ENCODE measurements at regions not wholly inside any gene's neighbourhood (a gene's known extent, or its start where the extent isn't known, plus 50 kb on each side); places are given as distances from the start of the nearest gene placed in this dataset.

GRCh38 chr7:109955986-109956385 is 1134.9 kb upstream of the LRRN3 start:
- Histone ChIP-seq H3K4me1 (ENCODE audit: low read length) (no peaks in the 10 kb centered on the region), H3K79me2 (ENCODE audit: low read length) (no peaks in the 10 kb centered on the region), H3K36me3 (replicated peaks; ENCODE audit: insufficient read depth, low read length) (no peaks in the 10 kb centered on the region), H4K20me1 (ENCODE audit: insufficient read depth, low read length) (no peaks in the 10 kb centered on the region), H3K9me2 (replicated peaks; ENCODE audit: insufficient read depth, low read length) (no peaks in the 10 kb centered on the region), H2AFZ (ENCODE audit: low read length) (no peak overlapping the region), H3F3A (ENCODE audit: insufficient read depth, low read length) (no peaks in the 10 kb centered on the region), H3K4me3 (ENCODE audit: low read length) (no peak overlapping the region), H3K27me3 (replicated peaks; ENCODE audit: insufficient read depth, low read length) (no peaks in the 10 kb centered on the region), H3K4me2 (ENCODE audit: low read depth, low read length) (no peak overlapping the region), H3K27ac (ENCODE audit: low read length) (no peak overlapping the region), H3K9me3 (replicated peaks; ENCODE audit: insufficient read depth, low read length) (no peaks in the 10 kb centered on the region), H3K9ac (ENCODE audit: low read length) (no peak overlapping the region)
- no peak for DNase-seq
- no peak for TF ChIP-seq EZH2 (optimal IDR thresholded peaks at IDR 0.05; ENCODE audit: low read depth, low read length)
- TF ChIP-seq EZH2phosphoT487 (IDR thresholded peaks at IDR 0.05; ENCODE audit: low read length) = no peak
- no peak for TF ChIP-seq CTCF (IDR thresholded peaks at IDR 0.05; ENCODE audit: low read length)

GRCh38 chr7:109956916-109957315 is 1134.0 kb upstream of the LRRN3 start:
- no peaks in the 10 kb centered on the region for H3K9me2 ChIP-seq (replicated peaks; ENCODE audit: insufficient read depth, low read length)
- H2AFZ ChIP-seq (ENCODE audit: low read length) = no peak overlapping the region
- H4K20me1 ChIP-seq (ENCODE audit: insufficient read depth, low read length) = no peaks in the 10 kb centered on the region
- H3K27ac ChIP-seq (ENCODE audit: low read length) = no peak overlapping the region
- H3K79me2 ChIP-seq (ENCODE audit: low read length) = no peaks in the 10 kb centered on the region
- no peaks in the 10 kb centered on the region for H3K27me3 ChIP-seq (replicated peaks; ENCODE audit: insufficient read depth, low read length)
- DNase-seq = no peak
- no peaks in the 10 kb centered on the region for H3K36me3 ChIP-seq (replicated peaks; ENCODE audit: insufficient read depth, low read length)
- no peak overlapping the region for H3K4me3 ChIP-seq (ENCODE audit: low read length)
- H3K9ac ChIP-seq (ENCODE audit: low read length) = no peak overlapping the region
- no peak overlapping the region for H3K4me2 ChIP-seq (ENCODE audit: low read depth, low read length)
- TF ChIP-seq CTCF (IDR thresholded peaks at IDR 0.05; ENCODE audit: low read length) = no peak
- no peak for TF ChIP-seq EZH2 (optimal IDR thresholded peaks at IDR 0.05; ENCODE audit: low read depth, low read length)
- no peak for TF ChIP-seq EZH2phosphoT487 (IDR thresholded peaks at IDR 0.05; ENCODE audit: low read length)
- H3K4me1 ChIP-seq (ENCODE audit: low read length) = no peaks in the 10 kb centered on the region
- no peaks in the 10 kb centered on the region for H3K9me3 ChIP-seq (replicated peaks; ENCODE audit: insufficient read depth, low read length)
- H3F3A ChIP-seq (ENCODE audit: insufficient read depth, low read length) = no peaks in the 10 kb centered on the region

GRCh38 chr7:109963741-109964140 is 1127.2 kb upstream of the LRRN3 start:
- H3K4me1 ChIP-seq (ENCODE audit: low read length) = no peaks in the 10 kb centered on the region
- H2AFZ ChIP-seq (ENCODE audit: low read length) = no peak overlapping the region
- TF ChIP-seq EZH2 (optimal IDR thresholded peaks at IDR 0.05; ENCODE audit: low read depth, low read length) (no peak), EZH2phosphoT487 (IDR thresholded peaks at IDR 0.05; ENCODE audit: low read length) (no peak), CTCF (IDR thresholded peaks at IDR 0.05; ENCODE audit: low read length) (no peak)
- no peaks in the 10 kb centered on the region for H3K79me2 ChIP-seq (ENCODE audit: low read length)
- no peak overlapping the region for H3K4me2 ChIP-seq (ENCODE audit: low read depth, low read length)
- no peaks in the 10 kb centered on the region for H3F3A ChIP-seq (ENCODE audit: insufficient read depth, low read length)
- H3K9ac ChIP-seq (ENCODE audit: low read length) = no peak overlapping the region
- no peaks in the 10 kb centered on the region for H3K27me3 ChIP-seq (replicated peaks; ENCODE audit: insufficient read depth, low read length)
- no peaks in the 10 kb centered on the region for H3K9me3 ChIP-seq (replicated peaks; ENCODE audit: insufficient read depth, low read length)
- H3K27ac ChIP-seq (ENCODE audit: low read length) = no peak overlapping the region
- no peaks in the 10 kb centered on the region for H3K36me3 ChIP-seq (replicated peaks; ENCODE audit: insufficient read depth, low read length)
- no peak overlapping the region for H3K4me3 ChIP-seq (ENCODE audit: low read length)
- no peak for DNase-seq
- H3K9me2 ChIP-seq (replicated peaks; ENCODE audit: insufficient read depth, low read length) = no peaks in the 10 kb centered on the region
- H4K20me1 ChIP-seq (ENCODE audit: insufficient read depth, low read length) = no peaks in the 10 kb centered on the region

Measured in MM.1S (cell line).